ENCODE measurements at regions not wholly inside any gene's neighbourhood (a gene's known extent, or its start where the extent isn't known, plus 50 kb on each side); places are given as distances from the start of the nearest gene placed in this dataset.
"Not testable (repeated sequence)": the region's sequence is repeated elsewhere in the genome, so short reads cannot be mapped to it uniquely, and the experiment has no call there.

GRCh38 chr15:45795440-45796069, 160.7 kb downstream of the SQOR start:
- Mint-ChIP-seq H3K36me3 (no peaks in the 10 kb centered on the region), H3K4me1 (no peaks in the 10 kb centered on the region), H3K9me3 (no peaks in the 10 kb centered on the region), H3K27me3 (peaks cover 21% of the 10 kb centered on the region), H3K27ac (no peak overlapping the region), H3K4me3 (no peak overlapping the region)

GRCh38 chr15:45796433-45796832, 161.6 kb downstream of the SQOR start:
- no peak overlapping the region for H3K4me3 Mint-ChIP-seq
- H3K9me3 Mint-ChIP-seq, result no peaks in the 10 kb centered on the region
- no peak overlapping the region for H3K27ac Mint-ChIP-seq
- H3K27me3 Mint-ChIP-seq, result peaks cover 19% of the 10 kb centered on the region
- no peaks in the 10 kb centered on the region for H3K4me1 Mint-ChIP-seq
- no peaks in the 10 kb centered on the region for H3K36me3 Mint-ChIP-seq

- peaks cover 8% of the 10 kb centered on the region for H3K27me3 Mint-ChIP-seq
- no peaks in the 10 kb centered on the region for H3K4me1 Mint-ChIP-seq
- no peak overlapping the region for H3K4me3 Mint-ChIP-seq
- H3K27ac Mint-ChIP-seq, result no peak overlapping the region
- no peaks in the 10 kb centered on the region for H3K9me3 Mint-ChIP-seq
- H3K36me3 Mint-ChIP-seq, result no peaks in the 10 kb centered on the region
These were observed 164.7 kb downstream of the SQOR start for GRCh38 chr15:45799508-45799907.

- H3K9me3 Mint-ChIP-seq, result no peaks in the 10 kb centered on the region
- no peaks in the 10 kb centered on the region for H3K36me3 Mint-ChIP-seq
- H3K4me3 Mint-ChIP-seq, result no peak overlapping the region
- H3K27ac Mint-ChIP-seq, result no peak overlapping the region
- peaks cover 11% of the 10 kb centered on the region for H3K27me3 Mint-ChIP-seq
- no peaks in the 10 kb centered on the region for H3K4me1 Mint-ChIP-seq
These were observed 166.7 kb downstream of the SQOR start for GRCh38 chr15:45801543-45801942.

DNA sequence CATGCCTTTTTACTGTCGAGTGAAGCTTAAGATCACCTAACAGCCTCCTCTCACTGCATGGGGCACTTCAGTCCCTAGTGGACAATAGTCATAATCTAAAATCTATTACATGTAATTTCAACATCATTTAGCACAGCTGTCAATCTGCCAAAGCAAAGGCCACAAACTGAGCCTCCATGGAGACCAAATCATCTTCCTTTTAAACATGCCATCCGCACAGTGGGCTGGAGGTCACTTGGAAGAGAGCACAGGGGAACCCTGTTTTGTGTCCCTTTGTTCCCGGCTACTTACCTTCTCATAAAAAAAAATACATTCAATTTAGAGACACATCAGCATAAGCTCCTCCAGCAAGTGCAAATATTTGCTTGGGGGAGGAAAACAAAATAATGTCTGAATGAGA, 167.3 kb downstream of the SQOR start:
- no peak overlapping the region for H3K27ac Mint-ChIP-seq
- H3K4me3 Mint-ChIP-seq, result no peak overlapping the region
- no peaks in the 10 kb centered on the region for H3K36me3 Mint-ChIP-seq
- H3K4me1 Mint-ChIP-seq, result no peaks in the 10 kb centered on the region
- H3K27me3 Mint-ChIP-seq, result peaks cover 11% of the 10 kb centered on the region
- no peaks in the 10 kb centered on the region for H3K9me3 Mint-ChIP-seq

GRCh38 chr15:45804028-45804427, 169.2 kb downstream of the SQOR start:
- Mint-ChIP-seq H3K4me1 (no peaks in the 10 kb centered on the region), H3K4me3 (no peak overlapping the region), H3K9me3 (no peaks in the 10 kb centered on the region), H3K27me3 (peaks cover 16% of the 10 kb centered on the region), H3K36me3 (no peaks in the 10 kb centered on the region), H3K27ac (no peak overlapping the region)

DNA sequence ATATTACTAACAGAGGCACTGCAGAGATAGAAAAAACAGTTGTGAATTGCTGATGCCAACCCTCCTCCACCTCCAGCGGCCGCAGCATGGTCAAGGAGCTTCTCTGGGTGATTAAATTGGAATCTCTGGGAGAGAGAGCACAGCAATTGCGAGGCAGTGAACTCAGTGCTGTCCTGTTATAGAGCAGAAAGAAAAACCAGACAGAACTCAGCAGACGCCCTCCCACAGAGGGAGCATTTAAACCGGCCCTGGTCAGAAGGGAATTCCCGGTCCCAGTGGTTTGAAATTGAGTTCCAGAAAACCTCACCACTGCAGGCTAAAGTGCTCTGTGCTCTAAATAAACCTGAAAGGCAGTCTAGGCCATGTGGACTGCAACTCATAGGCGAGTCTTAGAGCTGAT, 175.4 kb downstream of the SQOR start:
- H3K4me1 Mint-ChIP-seq, result no peaks in the 10 kb centered on the region
- peaks cover 9% of the 10 kb centered on the region for H3K9me3 Mint-ChIP-seq
- peaks cover 9% of the 10 kb centered on the region for H3K27me3 Mint-ChIP-seq
- no peak overlapping the region for H3K27ac Mint-ChIP-seq
- H3K36me3 Mint-ChIP-seq, result no peaks in the 10 kb centered on the region
- H3K4me3 Mint-ChIP-seq, result no peak overlapping the region

- Mint-ChIP-seq H3K4me1 (no peaks in the 10 kb centered on the region), H3K4me3 (no peak overlapping the region), H3K27me3 (peaks cover 5% of the 10 kb centered on the region), H3K36me3 (no peaks in the 10 kb centered on the region), H3K9me3 (peaks cover 18% of the 10 kb centered on the region), H3K27ac (no peak overlapping the region)
These were observed 177.4 kb downstream of the SQOR start for GRCh38 chr15:45812200-45812599.

DNA sequence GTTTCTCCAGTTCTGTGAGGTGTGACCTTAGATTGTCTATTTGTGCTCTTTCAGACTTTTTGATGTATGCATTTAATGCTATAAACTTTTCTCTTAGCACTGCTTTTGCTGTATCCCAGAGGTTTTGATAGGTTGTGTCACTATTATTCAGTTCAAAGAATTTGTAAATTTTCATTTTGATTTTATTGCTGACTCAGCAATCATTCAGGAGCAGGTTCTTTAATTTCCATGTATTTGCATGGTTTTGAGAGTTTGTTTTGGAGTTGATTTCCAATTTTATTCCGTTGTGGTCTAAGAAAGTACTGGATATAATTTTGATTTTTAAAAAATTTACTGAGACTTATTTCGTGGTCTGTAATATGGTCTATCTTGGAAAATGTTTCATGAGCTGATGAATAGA, 182.7 kb downstream of the SQOR start:
- not testable (repeated sequence) for H3K4me3 Mint-ChIP-seq, H3K36me3 Mint-ChIP-seq, H3K27me3 Mint-ChIP-seq, H3K27ac Mint-ChIP-seq, H3K4me1 Mint-ChIP-seq
- H3K9me3 Mint-ChIP-seq, result peaks cover 23% of the 10 kb centered on the region

GRCh38 chr15:45821390-45821789, 186.6 kb downstream of the SQOR start:
- no peak overlapping the region for H3K4me3 Mint-ChIP-seq
- H3K36me3 Mint-ChIP-seq, result no peaks in the 10 kb centered on the region
- H3K9me3 Mint-ChIP-seq, result peaks cover 6% of the 10 kb centered on the region
- peaks cover 10% of the 10 kb centered on the region for H3K27me3 Mint-ChIP-seq
- H3K4me1 Mint-ChIP-seq, result no peaks in the 10 kb centered on the region
- H3K27ac Mint-ChIP-seq, result no peak overlapping the region

DNA sequence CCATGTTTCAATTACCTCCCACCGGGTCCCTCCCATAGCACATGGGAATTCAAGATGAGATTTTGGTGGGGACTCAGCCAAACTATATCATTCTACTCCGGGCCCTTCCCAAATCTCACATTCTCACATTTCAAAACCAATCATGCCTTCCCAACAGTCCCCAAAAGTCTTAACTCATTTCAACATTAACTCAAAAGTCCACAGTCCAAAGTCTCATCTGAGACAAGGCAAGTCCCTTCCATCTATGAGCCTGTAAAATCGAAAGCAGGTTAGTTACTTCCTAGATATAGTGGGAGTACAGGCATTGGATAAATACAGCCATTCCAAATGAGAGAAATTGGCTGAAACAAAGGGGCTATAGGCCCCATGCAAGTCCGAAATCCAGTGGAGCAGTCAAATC, 188.1 kb downstream of the SQOR start:
- H3K4me1 Mint-ChIP-seq, result not testable (repeated sequence)

GRCh38 chr15:45827275-45827674, 192.4 kb downstream of the SQOR start:
- peaks cover 7% of the 10 kb centered on the region for H3K27me3 Mint-ChIP-seq
- no peaks in the 10 kb centered on the region for H3K4me1 Mint-ChIP-seq
- no peak overlapping the region for H3K27ac Mint-ChIP-seq
- H3K36me3 Mint-ChIP-seq, result no peaks in the 10 kb centered on the region
- H3K4me3 Mint-ChIP-seq, result no peak overlapping the region
- H3K9me3 Mint-ChIP-seq, result no peaks in the 10 kb centered on the region

More for the DNA sequence above, 188.1 kb downstream of the SQOR start:
- not testable (repeated sequence) for H3K4me3 Mint-ChIP-seq, H3K36me3 Mint-ChIP-seq, H3K9me3 Mint-ChIP-seq, H3K27ac Mint-ChIP-seq
- peaks cover 13% of the 10 kb centered on the region for H3K27me3 Mint-ChIP-seq

- H3K36me3 Mint-ChIP-seq, result no peaks in the 10 kb centered on the region
- peaks cover 3% of the 10 kb centered on the region for H3K27me3 Mint-ChIP-seq
- no peaks in the 10 kb centered on the region for H3K4me1 Mint-ChIP-seq
- H3K9me3 Mint-ChIP-seq, result no peaks in the 10 kb centered on the region
- H3K4me3 Mint-ChIP-seq, result no peak overlapping the region
- no peak overlapping the region for H3K27ac Mint-ChIP-seq
These were observed 192.9 kb downstream of the SQOR start for GRCh38 chr15:45827766-45828165.

GRCh38 chr15:45829336-45830153, 194.7 kb downstream of the SQOR start:
- H3K4me1 Mint-ChIP-seq, result no peaks in the 10 kb centered on the region
- no peak overlapping the region for H3K4me3 Mint-ChIP-seq
- no peak overlapping the region for H3K27ac Mint-ChIP-seq
- H3K27me3 Mint-ChIP-seq, result peaks cover 3% of the 10 kb centered on the region
- H3K36me3 Mint-ChIP-seq, result no peaks in the 10 kb centered on the region
- no peaks in the 10 kb centered on the region for H3K9me3 Mint-ChIP-seq

DNA sequence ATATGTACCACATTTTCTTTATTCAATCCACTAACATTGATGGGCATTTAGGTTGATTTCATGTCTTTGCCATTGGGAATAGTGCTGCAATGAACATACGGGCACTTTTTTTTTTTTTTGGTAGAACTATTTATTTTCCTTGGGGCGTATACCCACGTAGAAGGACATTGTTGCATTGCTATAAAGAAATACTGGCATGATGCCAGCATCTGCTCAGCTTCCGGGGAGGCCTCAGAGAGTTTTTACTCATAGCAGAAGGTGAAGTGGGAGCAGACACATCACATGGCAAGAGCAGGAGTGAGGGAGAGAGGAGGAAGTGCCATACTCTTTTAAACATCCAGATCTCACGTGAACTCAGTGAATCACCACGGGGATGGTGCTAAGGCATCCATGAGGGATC, 197.0 kb downstream of the SQOR start:
- Mint-ChIP-seq H3K27me3 (peaks cover 3% of the 10 kb centered on the region), H3K4me1 (no peaks in the 10 kb centered on the region), H3K27ac (no peak overlapping the region), H3K36me3 (no peaks in the 10 kb centered on the region), H3K4me3 (no peak overlapping the region), H3K9me3 (no peaks in the 10 kb centered on the region)

DNA sequence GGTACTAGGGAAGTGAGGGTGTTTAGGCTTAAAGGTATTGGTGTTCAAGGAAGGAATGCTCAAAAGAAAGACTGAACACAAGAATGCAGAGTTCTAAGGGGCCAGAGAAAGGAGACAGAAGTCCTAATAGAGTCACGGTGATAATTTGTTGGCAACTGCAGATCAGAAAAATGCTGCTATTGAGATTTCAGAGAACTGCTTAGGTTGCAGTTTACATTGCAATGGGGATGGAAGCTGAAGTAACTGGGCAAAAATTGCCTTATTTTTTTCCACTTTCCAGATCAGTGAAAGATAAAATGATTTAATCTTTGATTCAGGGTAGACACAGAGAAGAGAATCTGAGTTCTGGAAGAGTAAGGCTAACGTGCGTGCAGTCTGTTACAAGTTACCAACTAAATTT, 199.8 kb downstream of the SQOR start:
- no peak overlapping the region for H3K27ac Mint-ChIP-seq
- no peak overlapping the region for H3K4me3 Mint-ChIP-seq
- H3K9me3 Mint-ChIP-seq, result no peaks in the 10 kb centered on the region
- H3K27me3 Mint-ChIP-seq, result no peaks in the 10 kb centered on the region
- no peaks in the 10 kb centered on the region for H3K4me1 Mint-ChIP-seq
- no peaks in the 10 kb centered on the region for H3K36me3 Mint-ChIP-seq
